GM23338 (cell line): ENCODE measurements at regions not wholly inside any gene's neighbourhood (a gene's known extent, or its start where the extent isn't known, plus 50 kb on each side); places are given as distances from the start of the nearest gene placed in this dataset.

Experiments
- ATAC-seq: fragments of 200-7000 bp; cut with Tn5 transposase; 3 replicates; pipeline ENCODE4 v1.9.1; 2020
- DNase-seq: peaks from one replicate; pipeline ENCODE4 v3.0.0-alpha.2; 2015; ENCODE audit warnings: low spot score
- H2AFZ ChIP-seq: fragments of 200-600 bp; sonication (generic); 2 replicates; pipeline ENCODE4 v1.8.0; 2016; ENCODE audit warnings: antibody characterized with exemption, mild to moderate bottlenecking, moderate library complexity
- H3F3A ChIP-seq: fragments of 200-600 bp; sonication (generic); replicated peaks from 2 replicates; pipeline ENCODE4 v1.8.0; 2017; ENCODE audit warnings: antibody characterized with exemption, mixed run types, low read depth
- H3K27ac ChIP-seq: fragments of 200-600 bp; sonication (generic); 2 replicates; pipeline ENCODE4 v1.6.1; 2016; ENCODE audit warnings: low read depth
- H3K27me3 ChIP-seq: fragments of 200-600 bp; sonication (generic); 2 replicates; pipeline ENCODE4 v1.8.0; 2016; ENCODE audit warnings: mild to moderate bottlenecking, mixed run types, moderate library complexity; ENCODE audit not compliant: insufficient read depth
- H3K36me3 ChIP-seq: fragments of 200-600 bp; sonication (generic); 2 replicates; pipeline ENCODE4 v1.8.0; 2016; ENCODE audit warnings: mild to moderate bottlenecking; ENCODE audit not compliant: insufficient read depth
- H3K4me1 ChIP-seq: fragments of 200-600 bp; sonication (generic); 2 replicates; pipeline ENCODE4 v1.8.0; 2016; ENCODE audit warnings: mild to moderate bottlenecking, moderate library complexity; ENCODE audit not compliant: insufficient read depth
- H3K4me2 ChIP-seq: fragments of 200-600 bp; sonication (generic); 2 replicates; pipeline ENCODE4 v1.7.1; 2017; ENCODE audit warnings: mixed run types
- H3K4me3 ChIP-seq: fragments of 200-600 bp; sonication (generic); 2 replicates; pipeline ENCODE4 v1.6.1; 2016; ENCODE audit warnings: mixed run types
- H3K79me2 ChIP-seq: fragments of 200-600 bp; sonication (generic); replicated peaks from 2 replicates; pipeline ENCODE4 v1.8.0; 2017; ENCODE audit warnings: mild to moderate bottlenecking; ENCODE audit not compliant: insufficient read depth
- H3K9me2 ChIP-seq: fragments of 200-600 bp; sonication (generic); 2 replicates; pipeline ENCODE4 v1.8.0; 2017; ENCODE audit not compliant: insufficient read depth
- H4K20me1 ChIP-seq: fragments of 200-600 bp; sonication (generic); replicated peaks from 2 replicates; pipeline ENCODE4 v1.8.0; 2017; ENCODE audit warnings: mild to moderate bottlenecking; ENCODE audit not compliant: insufficient read depth
- H3K27ac Mint-ChIP-seq: 2 replicates; pipeline ENCODE4 v1.8.0; 2020; ENCODE audit warnings: inconsistent platforms, mild to moderate bottlenecking, moderate library complexity, mixed read lengths
- H3K27me3 Mint-ChIP-seq: 3 replicates; pipeline ENCODE4 v1.8.0; 2022; ENCODE audit warnings: low read depth, mild to moderate bottlenecking, moderate library complexity, mixed read lengths, inconsistent platforms; ENCODE audit not compliant: insufficient read depth, poor library complexity
- H3K36me3 Mint-ChIP-seq: 3 replicates; pipeline ENCODE4 v1.8.0; 2021; ENCODE audit warnings: low read depth, mild to moderate bottlenecking, inconsistent platforms, moderate library complexity, mixed read lengths
- H3K4me1 Mint-ChIP-seq: 3 replicates; pipeline ENCODE4 v1.8.0; 2020; ENCODE audit warnings: mild to moderate bottlenecking, inconsistent platforms, mixed read lengths
- H3K4me3 Mint-ChIP-seq: 3 replicates; pipeline ENCODE4 v1.8.0; 2021; ENCODE audit warnings: moderate library complexity, mild to moderate bottlenecking, inconsistent platforms, mixed read lengths
- H3K9me3 Mint-ChIP-seq: 3 replicates; pipeline ENCODE4 v1.8.0; 2020; ENCODE audit warnings: moderate library complexity, mild to moderate bottlenecking, inconsistent platforms, mixed read lengths
- CREB1 ChIP-seq: fragments of 250-450 bp; sonication (Bioruptor Pico); IDR thresholded peaks from 2 replicates; pipeline ENCODE4 v1.5.0; 2020; ENCODE audit warnings: low read depth, mild to moderate bottlenecking, moderate library complexity
- CTCF ChIP-seq, 2 experiments: fragments of 200-600 bp in 1 of 2; sonication (generic) in 1 of 2; conservative IDR thresholded peaks; 2 replicates each; pipeline versions ENCODE4 v1.5.1 to v1.6.1; 2016 to 2017; ENCODE audit warnings: antibody characterized with exemption in 2 of 2, low read depth in 2 of 2, mild to moderate bottlenecking in 2 of 2, moderate library complexity in 1 of 2
- ETS1 ChIP-seq: IDR thresholded peaks from 2 replicates; pipeline ENCODE4 v1.6.1; 2016; ENCODE audit warnings: antibody characterized with exemption
- EZH2phosphoT487 ChIP-seq: fragments of 200-600 bp; sonication (generic); IDR thresholded peaks from one replicate; pipeline ENCODE4 v1.8.1; 2018; ENCODE audit warnings: antibody characterized with exemption; ENCODE audit not compliant: unreplicated experiment
- JUNB ChIP-seq: IDR thresholded peaks from one replicate; pipeline ENCODE4 v1.6.1; 2016; ENCODE audit warnings: antibody characterized with exemption; ENCODE audit not compliant: unreplicated experiment
- POLR2AphosphoS5 ChIP-seq: IDR thresholded peaks from 2 replicates; pipeline ENCODE4 v1.6.1; 2016; ENCODE audit warnings: antibody characterized with exemption, low read depth
- REST ChIP-seq: IDR thresholded peaks from one replicate; pipeline ENCODE4 v1.6.1; 2018; ENCODE audit warnings: antibody characterized with exemption; ENCODE audit not compliant: unreplicated experiment
- STAT1 ChIP-seq: IDR thresholded peaks from one replicate; pipeline ENCODE4 v1.6.1; 2016; ENCODE audit warnings: antibody characterized with exemption; ENCODE audit not compliant: unreplicated experiment
- ZNF331 ChIP-seq: fragments of 250-450 bp; sonication (Bioruptor Pico); IDR thresholded peaks from 2 replicates; pipeline ENCODE4 v1.5.0; 2020; ENCODE audit warnings: low read depth, mild to moderate bottlenecking, moderate library complexity
- TF ChIP-seq, protein P1 (sequence below): fragments of 250-450 bp; sonication (Bioruptor Pico); IDR thresholded peaks from 2 replicates; pipeline ENCODE4 v1.5.0; 2020; ENCODE audit warnings: mild to moderate bottlenecking, moderate library complexity

DNA sequence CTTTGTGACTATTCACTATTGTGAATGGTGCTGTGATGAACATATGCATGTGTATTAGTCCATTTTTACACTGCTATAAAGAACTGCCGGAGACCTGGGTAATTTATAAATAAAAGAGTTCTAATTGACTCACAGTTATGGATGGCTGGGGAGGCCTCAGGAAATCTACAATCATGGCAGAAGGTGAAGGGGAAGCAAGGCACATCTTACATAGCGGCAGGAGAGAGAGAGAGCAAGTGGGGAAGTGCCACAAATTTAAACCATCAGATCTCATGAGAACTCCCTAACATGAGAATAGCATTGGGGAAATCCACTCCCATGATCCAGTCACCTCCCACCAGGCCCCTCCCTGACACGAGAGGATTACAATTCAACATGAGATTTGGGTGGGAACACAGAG lies 90.8 kb downstream of the ATP23 start (continued):
- TF ChIP-seq CTCF (conservative IDR thresholded peaks at IDR 0.05; ENCODE audit: low read depth in 2 of 2) (no peak), REST (no peak), ZNF331 (CRISPR knock-in tag) (no peak), ETS1 (no peak), JUNB (no peak), EZH2phosphoT487 (no peak), CREB1 (CRISPR knock-in tag) (no peak), POLR2AphosphoS5 (no peak)

- Histone ChIP-seq H3K27me3 (no peaks in the 10 kb centered on the region), H3K4me2 (no peak overlapping the region), H3K9me2 (peaks cover 10% of the 10 kb centered on the region), H2AFZ (no peak overlapping the region), H3K4me3 (no peak overlapping the region), H3K4me1 (no peaks in the 10 kb centered on the region), H4K20me1 (no peaks in the 10 kb centered on the region), H3F3A (no peaks in the 10 kb centered on the region), H3K36me3 (no peaks in the 10 kb centered on the region; the same call in 1 of the 2 replicates), H3K79me2 (no peaks in the 10 kb centered on the region), H3K27ac (no peak overlapping the region)
- H3K9me3 Mint-ChIP-seq: peaks cover 55% of the 10 kb centered on the region
- H3K4me1 Mint-ChIP-seq: no peaks in the 10 kb centered on the region
- H3K27me3 Mint-ChIP-seq: no peaks in the 10 kb centered on the region
- DNase-seq (no peak), ATAC-seq (no peak)
- H3K27ac Mint-ChIP-seq: no peak overlapping the region
- no peak overlapping the region for H3K4me3 Mint-ChIP-seq
- peaks cover 26% of the 10 kb centered on the region for H3K36me3 Mint-ChIP-seq
- TF ChIP-seq REST (no peak), STAT1 (no peak)
- TF ChIP-seq, protein P1, sequence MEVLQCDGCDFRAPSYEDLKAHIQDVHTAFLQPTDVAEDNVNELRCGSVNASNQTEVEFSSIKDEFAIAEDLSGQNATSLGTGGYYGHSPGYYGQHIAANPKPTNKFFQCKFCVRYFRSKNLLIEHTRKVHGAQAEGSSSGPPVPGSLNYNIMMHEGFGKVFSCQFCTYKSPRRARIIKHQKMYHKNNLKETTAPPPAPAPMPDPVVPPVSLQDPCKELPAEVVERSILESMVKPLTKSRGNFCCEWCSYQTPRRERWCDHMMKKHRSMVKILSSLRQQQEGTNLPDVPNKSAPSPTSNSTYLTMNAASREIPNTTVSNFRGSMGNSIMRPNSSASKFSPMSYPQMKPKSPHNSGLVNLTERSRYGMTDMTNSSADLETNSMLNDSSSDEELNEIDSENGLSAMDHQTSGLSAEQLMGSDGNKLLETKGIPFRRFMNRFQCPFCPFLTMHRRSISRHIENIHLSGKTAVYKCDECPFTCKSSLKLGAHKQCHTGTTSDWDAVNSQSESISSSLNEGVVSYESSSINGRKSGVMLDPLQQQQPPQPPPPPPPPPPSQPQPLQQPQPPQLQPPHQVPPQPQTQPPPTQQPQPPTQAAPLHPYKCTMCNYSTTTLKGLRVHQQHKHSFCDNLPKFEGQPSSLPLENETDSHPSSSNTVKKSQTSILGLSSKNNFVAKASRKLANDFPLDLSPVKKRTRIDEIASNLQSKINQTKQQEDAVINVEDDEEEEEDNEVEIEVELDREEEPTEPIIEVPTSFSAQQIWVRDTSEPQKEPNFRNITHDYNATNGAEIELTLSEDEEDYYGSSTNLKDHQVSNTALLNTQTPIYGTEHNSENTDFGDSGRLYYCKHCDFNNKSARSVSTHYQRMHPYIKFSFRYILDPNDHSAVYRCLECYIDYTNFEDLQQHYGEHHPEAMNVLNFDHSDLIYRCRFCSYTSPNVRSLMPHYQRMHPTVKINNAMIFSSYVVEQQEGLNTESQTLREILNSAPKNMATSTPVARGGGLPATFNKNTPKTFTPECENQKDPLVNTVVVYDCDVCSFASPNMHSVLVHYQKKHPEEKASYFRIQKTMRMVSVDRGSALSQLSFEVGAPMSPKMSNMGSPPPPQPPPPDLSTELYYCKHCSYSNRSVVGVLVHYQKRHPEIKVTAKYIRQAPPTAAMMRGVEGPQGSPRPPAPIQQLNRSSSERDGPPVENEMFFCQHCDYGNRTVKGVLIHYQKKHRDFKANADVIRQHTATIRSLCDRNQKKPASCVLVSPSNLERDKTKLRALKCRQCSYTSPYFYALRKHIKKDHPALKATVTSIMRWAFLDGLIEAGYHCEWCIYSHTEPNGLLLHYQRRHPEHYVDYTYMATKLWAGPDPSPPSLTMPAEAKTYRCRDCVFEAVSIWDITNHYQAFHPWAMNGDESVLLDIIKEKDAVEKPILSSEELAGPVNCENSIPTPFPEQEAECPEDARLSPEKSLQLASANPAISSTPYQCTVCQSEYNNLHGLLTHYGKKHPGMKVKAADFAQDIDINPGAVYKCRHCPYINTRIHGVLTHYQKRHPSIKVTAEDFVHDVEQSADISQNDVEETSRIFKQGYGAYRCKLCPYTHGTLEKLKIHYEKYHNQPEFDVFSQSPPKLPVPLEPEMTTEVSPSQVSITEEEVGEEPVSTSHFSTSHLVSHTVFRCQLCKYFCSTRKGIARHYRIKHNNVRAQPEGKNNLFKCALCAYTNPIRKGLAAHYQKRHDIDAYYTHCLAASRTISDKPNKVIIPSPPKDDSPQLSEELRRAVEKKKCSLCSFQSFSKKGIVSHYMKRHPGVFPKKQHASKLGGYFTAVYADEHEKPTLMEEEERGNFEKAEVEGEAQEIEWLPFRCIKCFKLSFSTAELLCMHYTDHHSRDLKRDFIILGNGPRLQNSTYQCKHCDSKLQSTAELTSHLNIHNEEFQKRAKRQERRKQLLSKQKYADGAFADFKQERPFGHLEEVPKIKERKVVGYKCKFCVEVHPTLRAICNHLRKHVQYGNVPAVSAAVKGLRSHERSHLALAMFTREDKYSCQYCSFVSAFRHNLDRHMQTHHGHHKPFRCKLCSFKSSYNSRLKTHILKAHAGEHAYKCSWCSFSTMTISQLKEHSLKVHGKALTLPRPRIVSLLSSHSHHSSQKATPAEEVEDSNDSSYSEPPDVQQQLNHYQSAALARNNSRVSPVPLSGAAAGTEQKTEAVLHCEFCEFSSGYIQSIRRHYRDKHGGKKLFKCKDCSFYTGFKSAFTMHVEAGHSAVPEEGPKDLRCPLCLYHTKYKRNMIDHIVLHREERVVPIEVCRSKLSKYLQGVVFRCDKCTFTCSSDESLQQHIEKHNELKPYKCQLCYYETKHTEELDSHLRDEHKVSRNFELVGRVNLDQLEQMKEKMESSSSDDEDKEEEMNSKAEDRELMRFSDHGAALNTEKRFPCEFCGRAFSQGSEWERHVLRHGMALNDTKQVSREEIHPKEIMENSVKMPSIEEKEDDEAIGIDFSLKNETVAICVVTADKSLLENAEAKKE (CRISPR knock-in tag): no peak
These were observed 92.5 kb downstream of the ATP23 start for GRCh38 chr12:58033831-58034230.
